HG03025 (cell line): ENCODE measurements at regions not wholly inside any gene's neighbourhood (a gene's known extent, or its start where the extent isn't known, plus 50 kb on each side); places are given as distances from the start of the nearest gene placed in this dataset.

Experiments used
- ATAC-seq: cut with Tn5 transposase; IDR thresholded peaks from one replicate; pipeline ENCODE4 v1.9.1; 2021; ENCODE audit warnings: mild to moderate bottlenecking, moderate library complexity; ENCODE audit not compliant: unreplicated experiment, low FRiP score

GRCh38 chr9:96021551-96022444, 146.3 kb downstream of the ERCC6L2 start:
- ATAC-seq: no peak

- ATAC-seq: no peak
Observed at GRCh38 chr9:96020792-96021550, 145.5 kb downstream of the ERCC6L2 start.

- ATAC-seq: no peak
Observed at GRCh38 chr9:96020300-96020791, 144.9 kb downstream of the ERCC6L2 start.
